Mesodermal cell (in vitro differentiated cells): ENCODE measurements at regions not wholly inside any gene's neighbourhood (a gene's known extent, or its start where the extent isn't known, plus 50 kb on each side); places are given as distances from the start of the nearest gene placed in this dataset.

Experiments used
- H3K27ac ChIP-seq: 2 replicates; pipeline ENCODE4 v1.7.0; 2013; ENCODE audit warnings: mild to moderate bottlenecking, low read depth, low read length, moderate library complexity; ENCODE audit not compliant: severe bottlenecking
- H3K36me3 ChIP-seq: 2 replicates; pipeline ENCODE4 v1.7.1; 2013; ENCODE audit warnings: mild to moderate bottlenecking, low read length, moderate library complexity; ENCODE audit not compliant: control insufficient read depth, insufficient read depth
- H3K4me1 ChIP-seq: one replicate; pipeline ENCODE4 v1.7.1; 2013; ENCODE audit warnings: mild to moderate bottlenecking, low read length; ENCODE audit not compliant: insufficient read depth, control insufficient read depth, poor library complexity, severe bottlenecking
- H3K4me3 ChIP-seq: 2 replicates; pipeline ENCODE4 v1.7.0; 2013; ENCODE audit warnings: low read length, control low read depth, mild to moderate bottlenecking; ENCODE audit not compliant: insufficient read depth, poor library complexity, severe bottlenecking; ENCODE audit errors: extremely low read depth
- H3K9me3 ChIP-seq: 2 replicates; pipeline ENCODE4 v1.7.1; 2013; ENCODE audit warnings: mild to moderate bottlenecking, low read length, moderate library complexity; ENCODE audit not compliant: control insufficient read depth
- WGBS, 2 experiments: methylation state at CpG; one replicate each; pipeline ENCODE4 v1.1.5; 2013; ENCODE audit warnings: missing lambda C conversion rate in 2 of 2; ENCODE audit not compliant: insufficient coverage in 2 of 2; 5-methylcytosine and 5-hydroxymethylcytosine counted together

DNA sequence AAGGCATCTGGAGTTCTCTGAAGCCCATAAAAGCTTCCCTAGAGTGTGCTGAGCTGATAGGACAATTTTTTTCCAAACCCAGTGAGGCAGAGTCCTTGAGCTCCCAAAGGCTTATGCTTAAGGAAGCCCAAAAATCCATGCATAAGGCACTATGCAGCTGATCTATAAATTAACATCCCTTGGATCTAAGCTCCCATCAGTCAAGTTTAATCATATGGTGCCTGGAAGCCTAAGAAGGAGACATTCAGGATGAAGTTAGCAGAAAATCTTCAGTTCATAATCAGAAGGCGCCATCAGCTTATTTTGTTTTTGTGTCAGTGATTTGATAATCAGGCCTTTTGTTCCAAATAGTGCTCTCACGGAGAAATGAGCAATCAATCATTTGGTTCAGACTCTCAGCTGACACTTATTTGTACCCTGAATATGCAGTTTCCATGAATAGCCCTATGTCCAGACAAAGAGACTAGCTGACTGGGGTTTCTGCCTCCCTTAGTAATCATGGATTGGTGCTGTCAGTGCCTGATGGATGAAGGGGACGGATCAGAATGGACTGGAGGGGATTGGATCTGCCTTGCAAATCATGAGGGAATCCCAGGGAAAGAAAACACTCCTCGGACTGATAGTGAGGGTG lies 464.8 kb upstream of the RGPD4 start:
- 64 to 73% methylated on average over 3 of the region's 4 CpGs for WGBS, 2 experiments
- H3K4me1 ChIP-seq, result no peaks in the 10 kb centered on the region
- no peaks in the 10 kb centered on the region for H3K9me3 ChIP-seq
- no peaks in the 10 kb centered on the region for H3K36me3 ChIP-seq
- H3K27ac ChIP-seq, result peak overlapping the region; percentile 76
- no peak overlapping the region for H3K4me3 ChIP-seq

DNA sequence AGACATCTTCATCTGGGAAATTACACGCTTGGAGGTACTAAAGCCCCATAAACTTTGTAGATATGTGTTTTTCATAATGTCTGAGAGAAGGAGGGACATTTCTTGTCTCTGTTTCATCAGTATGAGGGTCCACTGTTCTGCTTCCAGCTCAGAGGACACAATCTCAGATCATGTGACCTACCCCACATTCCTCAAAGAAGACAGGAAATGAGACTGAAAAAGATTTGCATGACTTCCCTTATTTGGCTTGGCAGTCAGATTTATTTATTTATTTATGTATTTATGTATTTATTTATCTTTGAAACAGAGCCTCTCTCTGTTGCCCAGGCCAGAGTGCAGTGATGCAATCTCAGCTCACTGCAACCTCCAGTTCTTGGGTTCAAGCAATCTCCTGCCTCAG lies 463.7 kb upstream of the RGPD4 start:
- no CpG with 5 or more reads among the region's 1 CpG for WGBS, 2 experiments
- H3K4me3 ChIP-seq, result no peak overlapping the region
- H3K27ac ChIP-seq, result peak overlapping the region; percentile 76
- H3K4me1 ChIP-seq, result no peaks in the 10 kb centered on the region
- H3K36me3 ChIP-seq, result no peaks in the 10 kb centered on the region
- H3K9me3 ChIP-seq, result no peaks in the 10 kb centered on the region

DNA sequence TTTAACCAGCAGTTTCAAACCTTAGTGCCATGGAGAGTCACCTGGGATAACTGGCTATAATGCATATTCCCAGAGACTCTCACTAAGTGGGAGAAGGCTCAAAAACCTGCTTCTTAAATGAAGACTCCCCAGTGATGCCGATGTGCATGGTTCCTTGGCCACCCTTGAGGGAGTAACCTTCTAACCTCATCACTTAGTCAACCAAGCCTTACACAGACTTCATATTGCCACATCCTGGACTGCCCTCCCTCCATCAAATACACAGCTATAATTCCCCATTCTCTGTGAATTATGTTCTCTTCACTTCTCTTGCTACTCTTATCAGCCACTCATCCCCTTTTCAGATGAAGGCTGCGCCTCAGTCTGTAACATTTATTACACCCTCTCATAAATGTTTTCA lies 462.9 kb upstream of the RGPD4 start:
- H3K9me3 ChIP-seq, result no peaks in the 10 kb centered on the region
- no peaks in the 10 kb centered on the region for H3K4me1 ChIP-seq
- WGBS, 2 experiments, result 84 to 94% methylated on average over 2 of the region's 2 CpGs
- no peak overlapping the region for H3K27ac ChIP-seq
- no peaks in the 10 kb centered on the region for H3K36me3 ChIP-seq
- no peak overlapping the region for H3K4me3 ChIP-seq

DNA sequence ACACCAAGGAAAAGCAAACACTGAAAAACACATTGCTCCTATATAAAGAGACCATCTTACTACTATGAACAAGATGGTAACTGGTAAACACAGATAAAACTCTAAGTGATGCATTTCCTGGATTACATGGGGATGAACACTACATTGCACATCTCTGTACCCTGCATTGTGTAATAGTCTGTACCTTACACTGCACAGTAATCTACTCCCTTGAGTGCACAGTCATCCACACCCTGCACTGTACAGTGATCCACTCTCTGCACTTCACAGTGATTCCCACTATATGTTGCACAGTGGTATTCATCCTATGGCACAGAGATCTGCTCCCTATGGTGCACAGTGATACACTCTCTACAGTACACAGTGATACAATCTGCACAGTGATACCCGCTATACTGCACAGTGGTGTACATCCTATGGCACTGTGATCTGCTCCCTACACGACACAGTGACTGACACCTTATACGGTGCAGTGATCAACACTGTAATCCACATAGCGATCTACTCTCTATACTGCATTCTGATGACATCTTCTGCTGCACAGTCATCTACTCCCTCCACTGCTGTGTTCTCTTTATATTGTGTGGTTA lies 462.2 kb upstream of the RGPD4 start:
- Histone ChIP-seq H3K9me3 (no peaks in the 10 kb centered on the region), H3K36me3 (no peaks in the 10 kb centered on the region), H3K4me3 (no peak overlapping the region), H3K4me1 (no peaks in the 10 kb centered on the region), H3K27ac (no peak overlapping the region)
- WGBS, 2 experiments, result 86 to 88% methylated on average over 3 to 4 of the region's 4 CpGs

DNA sequence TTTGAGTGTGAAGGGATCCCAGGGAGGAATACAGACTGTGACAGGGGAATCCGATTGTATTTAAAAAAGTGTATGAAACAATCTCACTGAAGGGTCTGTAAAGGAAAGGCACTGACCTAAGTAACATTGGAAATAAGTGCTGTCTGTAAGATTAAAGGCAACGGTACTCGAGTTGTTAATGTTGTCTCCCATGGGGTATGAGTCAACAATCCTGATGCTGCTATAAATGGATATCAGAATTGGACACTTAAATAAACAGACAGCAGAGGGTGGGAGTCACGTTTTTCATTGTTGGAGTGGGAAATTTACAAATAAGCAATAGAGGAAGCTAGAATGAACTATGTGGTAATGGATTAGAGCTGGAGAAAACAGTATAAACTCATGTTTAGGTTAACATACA lies 452.4 kb upstream of the RGPD4 start:
- H3K9me3 ChIP-seq, result no peaks in the 10 kb centered on the region
- no peak overlapping the region for H3K4me3 ChIP-seq
- H3K4me1 ChIP-seq, result no peaks in the 10 kb centered on the region
- no peaks in the 10 kb centered on the region for H3K36me3 ChIP-seq
- H3K27ac ChIP-seq, result no peak overlapping the region
- WGBS, 2 experiments, result 82 to 92% methylated on average over 3 of the region's 4 CpGs

DNA sequence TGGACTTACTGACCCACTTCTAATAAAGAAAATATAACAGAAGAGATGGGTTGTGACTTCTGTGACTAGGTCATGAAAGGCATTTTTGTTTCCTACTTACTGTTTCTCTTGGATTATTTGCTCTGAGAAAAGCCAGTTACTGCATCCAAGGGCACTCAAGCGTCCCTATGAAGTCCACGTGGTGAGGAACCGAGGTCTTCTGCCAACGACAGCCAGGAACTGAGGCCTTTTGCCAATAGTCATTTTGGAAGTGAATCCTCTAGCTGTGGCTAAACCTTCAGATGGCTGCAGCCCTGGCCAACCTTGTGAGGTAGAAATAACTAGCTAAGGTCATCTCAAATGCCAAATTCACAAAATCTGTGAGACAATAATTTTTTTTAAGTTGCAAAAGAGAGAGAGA lies 449.8 kb upstream of the RGPD4 start:
- H3K36me3 ChIP-seq, result no peaks in the 10 kb centered on the region
- 85 to 94% methylated on average over 4 of the region's 4 CpGs for WGBS, 2 experiments
- H3K27ac ChIP-seq, result no peak overlapping the region

DNA sequence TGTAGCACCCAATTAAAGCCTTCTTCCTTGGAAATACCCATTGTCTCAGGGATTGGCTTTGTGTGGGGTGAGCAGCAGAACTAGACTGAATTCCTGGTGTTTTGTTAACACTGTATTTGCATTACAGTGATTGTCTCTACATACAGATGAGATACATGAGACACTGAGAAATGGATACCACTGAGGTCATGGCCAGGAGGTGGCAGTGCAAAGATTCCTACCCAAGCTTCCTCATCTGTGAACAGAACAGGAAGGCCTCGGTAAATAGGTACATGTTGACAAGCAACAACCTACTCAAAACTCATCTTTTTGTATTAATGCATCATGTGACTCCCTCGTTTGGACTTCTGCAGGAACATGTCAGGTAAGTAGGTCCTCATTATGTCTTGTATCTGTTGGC lies 445.8 kb upstream of the RGPD4 start:
- Histone ChIP-seq H3K4me3 (no peak overlapping the region), H3K4me1 (no peaks in the 10 kb centered on the region), H3K9me3 (no peaks in the 10 kb centered on the region), H3K27ac (no peak overlapping the region), H3K36me3 (no peaks in the 10 kb centered on the region)
- 71 to 92% methylated on average over 1 to 2 of the region's 2 CpGs for WGBS, 2 experiments

More for the DNA sequence above, 449.8 kb upstream of the RGPD4 start:
- H3K4me1 ChIP-seq, result no peaks in the 10 kb centered on the region
- no peaks in the 10 kb centered on the region for H3K9me3 ChIP-seq
- no peak overlapping the region for H3K4me3 ChIP-seq

DNA sequence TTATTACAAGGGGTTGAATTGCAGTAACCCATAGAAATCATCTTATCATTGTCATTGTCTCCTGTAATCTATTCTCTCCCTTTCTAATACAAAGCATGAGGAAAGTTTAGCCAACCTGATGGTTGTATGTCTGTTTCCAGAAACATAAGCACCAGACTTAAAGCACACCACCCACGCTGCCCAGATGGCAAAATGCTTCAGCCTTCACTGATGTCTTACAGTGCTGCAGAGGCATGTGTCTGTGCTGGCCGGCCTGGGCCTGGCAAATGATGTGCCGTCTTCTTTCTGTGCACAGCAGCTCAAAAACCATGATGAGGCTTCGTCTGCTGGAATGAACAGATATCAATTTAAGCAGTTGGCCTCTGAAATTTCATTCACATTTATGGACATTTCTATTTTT lies 443.0 kb upstream of the RGPD4 start:
- Histone ChIP-seq H3K27ac (no peak overlapping the region), H3K36me3 (no peaks in the 10 kb centered on the region), H3K9me3 (peaks cover 4% of the 10 kb centered on the region), H3K4me3 (no peak overlapping the region), H3K4me1 (no peaks in the 10 kb centered on the region)
- 85 to 90% methylated on average over 4 of the region's 4 CpGs for WGBS, 2 experiments

DNA sequence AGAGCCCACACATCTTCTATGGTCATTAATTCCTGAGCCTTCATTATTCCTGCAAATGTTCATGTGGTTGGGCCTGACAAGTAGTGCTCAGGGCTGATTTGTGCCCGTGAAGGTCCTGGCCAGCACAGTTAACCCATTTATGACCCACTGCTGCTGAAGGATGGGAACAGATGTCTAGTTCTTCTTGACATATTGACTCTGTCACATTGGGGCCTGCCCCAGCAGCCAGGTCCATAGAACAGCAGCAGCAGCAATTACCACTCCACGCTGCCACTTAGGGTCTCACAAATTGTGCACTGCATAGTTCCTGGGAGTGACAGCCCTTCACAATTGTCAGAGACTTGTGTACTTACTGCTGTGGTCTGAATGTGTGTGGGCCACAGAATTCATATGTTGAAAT lies 442.3 kb upstream of the RGPD4 start:
- H3K27ac ChIP-seq, result no peak overlapping the region
- WGBS, 2 experiments, result 67 to 100% methylated on average over 1 to 2 of the region's 2 CpGs
- no peaks in the 10 kb centered on the region for H3K36me3 ChIP-seq
- H3K4me1 ChIP-seq, result no peaks in the 10 kb centered on the region
- H3K9me3 ChIP-seq, result peaks cover 5% of the 10 kb centered on the region
- H3K4me3 ChIP-seq, result no peak overlapping the region

DNA sequence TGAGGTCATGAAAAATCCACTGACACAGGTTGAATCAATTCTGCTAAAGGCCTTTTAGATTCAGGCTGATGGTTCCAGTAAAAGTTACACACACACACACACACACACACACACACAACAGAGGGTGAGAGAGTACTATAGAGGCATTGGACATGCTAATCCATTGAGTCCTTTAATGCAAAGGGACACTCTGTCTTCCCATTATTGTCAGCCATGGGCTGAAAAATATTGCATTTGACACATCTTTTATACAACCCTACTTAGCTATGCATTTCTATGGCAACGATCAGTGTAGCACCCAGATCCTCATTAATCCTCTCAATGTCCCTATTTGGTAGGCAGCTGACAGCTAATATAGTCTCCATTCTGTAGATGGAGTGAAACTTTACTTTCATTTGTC lies 440.8 kb upstream of the RGPD4 start:
- H3K4me1 ChIP-seq, result no peaks in the 10 kb centered on the region
- H3K4me3 ChIP-seq, result no peak overlapping the region
- peaks cover 5% of the 10 kb centered on the region for H3K9me3 ChIP-seq
- no peak overlapping the region for H3K27ac ChIP-seq
- 86% methylated on average over 1 of the region's 1 CpG; no CpG with 5 or more reads in 1 of the 2 experiments for WGBS, 2 experiments
- H3K36me3 ChIP-seq, result no peaks in the 10 kb centered on the region

DNA sequence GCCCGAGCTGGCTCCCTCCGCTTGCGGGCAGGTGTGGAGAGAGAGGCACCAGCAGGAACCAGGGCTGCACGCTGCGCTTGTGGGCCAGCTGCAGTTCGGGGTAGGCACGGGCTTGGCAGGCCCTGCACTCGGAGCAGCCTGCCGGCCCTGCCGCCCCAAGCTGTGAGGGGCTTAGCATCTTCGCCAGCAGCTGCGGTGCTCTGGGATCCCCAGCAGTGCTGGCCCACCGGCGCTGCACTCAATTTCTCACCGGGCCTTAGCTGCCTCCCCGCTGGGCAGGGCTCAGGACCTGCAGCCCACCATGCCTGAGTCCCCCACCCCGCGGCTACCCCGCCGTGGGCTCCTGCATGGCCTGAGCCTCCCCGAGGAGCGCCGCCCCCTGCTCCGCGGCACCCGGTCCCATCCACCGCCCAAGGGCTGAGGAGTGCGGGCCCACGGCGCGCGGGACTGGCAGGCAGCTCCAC lies 434.4 kb upstream of the RGPD4 start:
- WGBS, 2 experiments, result 96 to 98% methylated on average over 15 to 19 of the region's 32 CpGs
- no peaks in the 10 kb centered on the region for H3K36me3 ChIP-seq
- H3K9me3 ChIP-seq, result peaks cover 5% of the 10 kb centered on the region
- H3K4me3 ChIP-seq, result no peak overlapping the region
- H3K27ac ChIP-seq, result no peak overlapping the region
- H3K4me1 ChIP-seq, result no peaks in the 10 kb centered on the region
